Stimulated activated CD4-positive, alpha-beta T cell treated with anti-CD3 and anti-CD28 coated beads, Interleukin-1b, Interleukin-23, amount 100 ng/mL, for 1 hour (primary cell): ENCODE measurements at regions not wholly inside any gene's neighbourhood (a gene's known extent, or its start where the extent isn't known, plus 50 kb on each side); places are given as distances from the start of the nearest gene placed in this dataset.
"Not testable (repeated sequence)": the region's sequence is repeated elsewhere in the genome, so short reads cannot be mapped to it uniquely, and the experiment has no call there.

ENCODE experiments used
- DNase-seq, 2 donors: peaks; one replicate each; pipeline ENCODE4 v3.0.0-alpha.2; 2020; ENCODE audit warnings: low read depth in 2 of 2

DNA sequence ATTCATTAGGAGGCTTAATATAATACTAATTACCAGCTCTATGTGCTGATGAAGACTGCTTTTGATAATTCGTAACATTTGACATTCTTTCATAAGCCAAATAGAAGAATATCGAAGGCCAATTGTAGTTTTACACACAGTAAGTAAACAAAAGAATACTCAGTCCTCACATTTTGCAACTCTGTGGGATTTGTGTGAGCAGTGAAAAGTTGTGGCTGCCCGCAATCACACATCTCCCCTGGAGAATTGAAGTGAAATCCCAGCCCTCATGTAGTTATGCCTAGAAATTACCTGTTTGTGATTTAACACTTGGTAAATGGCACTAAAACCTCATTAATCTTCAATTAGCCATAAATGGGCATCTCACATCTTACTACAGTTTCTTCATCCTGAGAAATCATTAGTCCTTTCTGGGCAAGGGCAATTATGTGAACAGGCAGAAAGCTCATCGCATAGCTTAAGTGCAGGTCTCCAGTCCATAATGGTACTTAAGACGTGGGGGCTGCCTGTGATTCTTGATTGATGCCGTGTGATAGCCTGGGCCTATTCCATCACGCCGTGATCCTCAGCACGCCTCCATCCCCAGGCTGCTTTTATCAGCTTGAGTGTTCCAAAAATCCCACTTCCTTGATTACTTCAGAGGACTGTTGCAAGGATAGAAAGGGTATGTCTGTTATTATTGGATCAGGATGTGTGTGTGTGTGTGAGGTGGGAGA is 97.9 kb upstream of the METTL14 start:
- DNase-seq, result no peak

DNA sequence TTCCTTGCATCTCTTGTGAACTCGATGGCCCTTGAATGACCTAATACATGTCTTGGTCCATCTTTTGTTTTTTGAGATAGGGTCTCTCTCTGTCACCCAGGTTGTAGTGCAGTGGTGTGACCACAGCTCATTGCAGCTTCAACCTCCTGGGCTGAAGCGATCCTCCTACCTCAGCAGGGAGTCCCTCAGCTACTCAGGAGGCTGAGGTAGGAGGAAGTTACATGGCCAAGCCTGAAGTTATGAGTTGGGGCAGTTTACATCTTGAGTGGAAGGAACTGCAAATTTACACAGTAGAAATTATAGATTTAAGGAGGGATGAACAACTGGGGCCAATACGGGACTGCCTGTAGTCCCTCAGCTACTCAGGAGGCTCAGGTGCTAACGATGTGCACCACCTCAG is 97.2 kb upstream of the METTL14 start:
- no peak for DNase-seq

DNA sequence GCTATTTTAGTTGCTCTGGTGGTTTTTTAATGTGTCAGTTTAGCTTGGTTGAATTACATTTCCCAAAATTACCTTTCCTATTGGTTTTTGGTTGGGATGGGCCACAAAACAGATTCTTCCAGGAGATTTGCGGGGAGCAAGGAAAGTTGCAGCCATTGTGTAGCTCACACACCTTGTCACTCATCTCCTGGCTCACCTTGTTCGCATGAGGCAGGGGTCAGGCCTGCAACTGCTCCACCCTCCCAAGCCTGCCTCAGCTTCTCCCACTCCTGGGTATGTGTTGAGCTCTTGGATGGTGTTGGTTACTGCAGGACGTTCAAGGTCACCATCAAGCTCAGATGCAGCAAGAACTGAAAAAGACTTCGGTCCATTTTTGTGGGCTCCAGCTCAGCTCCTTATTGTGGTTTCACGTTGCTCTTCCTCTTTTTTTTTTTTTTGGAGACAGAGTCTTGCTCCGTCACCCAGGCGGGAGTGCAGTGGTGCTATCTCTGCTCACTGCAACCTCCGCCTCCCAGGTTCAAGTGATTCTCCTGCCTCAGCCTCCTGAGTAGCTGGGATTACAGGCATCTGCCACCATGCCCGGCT is 95.6 kb upstream of the METTL14 start:
- no peak for DNase-seq

DNA sequence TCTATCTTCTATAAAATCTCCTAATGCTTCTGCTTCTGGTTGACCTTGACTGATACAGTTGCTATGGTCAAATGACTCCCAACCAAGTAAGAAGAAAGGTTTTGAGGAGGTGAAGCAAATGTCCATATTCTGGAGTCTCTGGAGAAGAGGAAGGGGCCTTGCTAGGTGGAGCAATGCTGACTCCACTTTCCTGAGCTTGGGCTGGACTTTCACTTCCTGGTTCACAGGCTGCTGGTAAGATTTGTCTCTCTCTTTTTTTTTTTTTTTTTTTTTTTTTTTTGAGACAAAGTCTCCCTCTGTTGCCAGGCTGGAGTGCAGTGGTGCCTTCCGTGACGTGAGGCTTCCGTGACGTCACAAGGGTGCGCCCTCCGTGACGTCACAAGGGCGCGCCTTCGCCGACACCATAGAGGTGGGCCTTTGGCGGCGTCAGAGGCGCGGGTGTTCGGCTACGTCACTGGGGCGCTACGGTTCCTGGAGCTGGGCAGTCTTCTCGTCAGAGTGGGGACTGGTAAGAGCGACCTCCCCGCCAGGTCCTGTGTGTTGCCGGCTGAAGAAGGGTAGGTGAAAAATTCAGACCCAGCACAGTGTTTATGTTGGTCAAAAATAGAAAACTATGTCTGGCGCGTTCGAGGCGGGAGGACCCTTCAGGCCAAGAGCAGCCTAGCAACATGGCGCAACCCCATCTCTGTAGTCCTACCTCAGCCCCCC is 93.7 kb upstream of the METTL14 start:
- DNase-seq, result peak; percentile 86 to 95

DNA sequence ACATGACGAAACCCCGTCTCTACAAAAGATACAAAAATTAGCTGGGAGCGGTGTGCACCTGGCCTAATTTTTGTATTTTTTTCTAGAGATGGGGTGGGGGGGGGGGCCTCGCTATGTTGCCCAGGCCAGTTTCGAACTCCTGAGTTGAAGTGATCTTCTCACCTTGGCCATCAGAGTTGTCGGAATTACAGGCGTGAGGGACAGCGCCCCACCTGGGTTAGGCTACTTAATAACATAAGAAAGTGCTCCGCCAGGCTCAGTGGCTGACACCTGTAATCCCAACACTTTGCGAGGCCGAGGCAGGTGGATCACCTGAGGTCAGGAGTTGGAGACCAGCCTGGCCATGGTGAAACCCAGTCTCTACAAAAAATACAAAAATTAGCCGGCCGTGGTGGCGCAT is 92.9 kb upstream of the METTL14 start:
- DNase-seq, result not testable (repeated sequence)

DNA sequence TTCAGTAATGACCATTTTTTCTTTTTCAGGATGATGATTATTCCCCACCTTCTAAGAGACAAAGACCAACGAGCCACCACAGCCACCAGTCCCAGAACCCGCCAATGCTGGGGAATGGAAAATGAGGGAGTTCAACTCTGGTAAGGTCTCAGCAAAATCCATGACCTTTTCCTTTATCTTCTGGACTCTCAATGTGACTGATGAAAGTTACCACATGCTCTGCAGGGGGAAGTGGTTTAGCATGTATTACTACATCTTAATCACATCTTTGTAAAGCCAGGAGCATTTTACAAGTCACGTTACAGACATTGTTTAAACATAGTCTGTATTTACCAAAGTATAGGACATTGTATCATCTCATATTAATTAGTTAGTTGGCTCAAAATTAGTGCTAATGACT is 89.3 kb upstream of the METTL14 start:
- DNase-seq, result not testable (repeated sequence)

DNA sequence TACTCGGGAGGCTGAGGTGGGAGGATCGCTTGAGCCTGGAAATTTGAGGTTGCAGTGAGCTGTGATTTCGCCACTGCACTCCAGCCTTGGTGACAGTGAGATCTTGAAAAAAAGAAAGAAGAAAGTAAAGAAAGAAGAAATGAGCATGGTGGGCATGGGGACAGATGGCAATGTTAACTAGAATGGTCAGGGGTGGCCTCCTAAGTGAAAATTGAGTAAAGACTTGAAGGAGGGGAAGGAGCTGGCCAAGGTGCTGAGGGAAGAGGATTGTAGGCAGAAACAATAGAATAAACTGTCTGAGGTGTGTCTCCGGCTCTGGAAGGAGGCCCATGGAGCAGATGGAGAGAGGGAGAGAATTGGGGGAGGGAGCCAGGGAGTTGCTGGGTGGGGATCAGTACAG is 60.1 kb upstream of the METTL14 start:
- DNase-seq, result not testable (repeated sequence)

DNA sequence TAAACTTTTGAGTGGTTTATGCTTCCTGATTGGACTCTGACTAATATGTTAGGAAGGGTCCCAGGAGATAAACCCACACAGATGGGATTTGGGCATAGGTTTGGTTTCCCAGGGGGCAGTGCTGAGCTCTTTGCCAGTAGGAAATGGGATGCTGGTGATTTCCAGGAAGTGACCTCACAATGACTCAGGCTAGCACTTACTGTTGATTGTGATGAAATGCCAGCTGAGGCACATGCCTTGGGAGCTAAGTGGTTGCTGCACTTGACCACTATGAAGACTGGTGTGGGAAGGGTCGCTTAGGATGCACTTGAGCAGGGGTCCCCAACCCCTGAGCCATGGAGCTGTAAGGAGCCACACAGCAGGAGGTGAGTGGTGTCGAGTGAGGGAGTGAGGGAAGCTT is 55.5 kb upstream of the METTL14 start:
- DNase-seq, result not testable (repeated sequence)

DNA sequence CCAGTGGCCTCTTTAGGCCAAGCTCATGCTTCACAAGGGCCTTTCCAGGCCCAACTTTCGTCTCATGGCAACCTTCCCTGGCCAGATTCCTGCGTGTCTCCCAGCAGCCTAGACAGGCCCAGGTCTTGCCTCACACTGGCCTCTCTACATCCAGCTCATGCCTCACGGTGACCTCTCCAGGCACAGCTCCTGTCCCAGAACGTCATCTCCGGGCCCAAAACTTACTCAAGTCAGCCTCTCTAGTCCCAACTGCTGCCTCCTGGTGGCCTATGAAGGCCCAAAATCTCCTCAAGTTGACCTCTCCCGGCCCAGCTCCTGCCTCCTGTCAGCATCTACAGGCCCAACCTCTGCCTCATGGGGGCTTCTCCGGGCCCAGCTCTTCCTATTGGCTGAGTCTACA is 54.3 kb upstream of the METTL14 start:
- DNase-seq, result not testable (repeated sequence)

DNA sequence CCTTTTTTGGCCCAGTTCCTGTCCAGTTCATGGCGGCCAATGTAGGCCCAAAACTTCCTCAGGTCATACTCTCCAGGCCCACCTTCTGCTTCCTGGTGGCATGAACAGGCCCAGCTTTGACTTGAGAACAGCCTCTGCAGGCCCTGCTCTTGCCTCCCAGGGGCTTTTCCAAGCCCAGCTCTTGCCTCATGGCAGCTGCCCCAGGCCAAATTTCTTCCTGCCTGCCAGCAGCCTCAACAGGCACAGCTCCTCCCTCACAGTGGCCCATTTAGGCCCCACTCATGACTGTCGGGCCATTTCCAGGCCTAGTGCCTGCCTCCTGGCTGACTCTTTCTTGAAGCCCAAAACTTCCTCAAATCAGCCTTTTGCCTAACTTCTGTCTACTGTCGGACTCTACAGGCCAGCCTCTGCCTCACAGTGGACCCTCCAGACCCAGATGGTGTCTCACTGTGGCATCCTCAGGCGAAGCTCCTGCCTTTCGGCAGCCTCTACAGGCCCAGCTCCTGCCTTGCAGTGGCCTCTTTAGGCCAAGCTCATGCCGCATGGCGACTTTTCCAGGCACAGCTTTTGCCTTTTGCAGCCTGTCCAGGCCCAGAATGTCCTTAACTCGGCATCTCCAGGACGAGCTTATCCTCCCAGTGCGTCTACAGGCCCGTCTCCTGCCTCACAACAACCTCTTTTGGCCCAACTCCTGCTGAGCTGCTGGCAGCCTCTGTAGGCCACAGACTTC is 53.7 kb upstream of the METTL14 start:
- DNase-seq, result not testable (repeated sequence)

DNA sequence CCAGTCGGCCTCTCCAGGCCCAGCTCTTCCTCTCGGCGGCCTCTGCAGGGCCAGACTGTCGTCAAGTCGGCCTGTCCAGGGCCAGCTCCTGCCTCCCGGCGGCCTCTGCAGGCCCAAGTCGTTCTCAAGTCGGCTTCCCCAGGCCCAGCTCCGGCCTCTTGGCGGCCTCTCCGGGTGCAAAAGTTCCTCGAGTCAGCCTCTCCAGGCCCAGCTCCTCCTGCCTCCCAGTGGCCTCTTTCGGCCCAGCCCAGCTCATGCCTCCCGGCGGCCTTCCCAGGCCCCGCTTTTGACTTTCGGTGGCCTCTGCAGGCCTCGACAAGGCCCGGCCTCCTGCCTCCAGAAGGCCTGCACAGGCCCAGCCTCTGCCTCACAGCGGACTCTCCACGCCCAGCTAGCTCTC is 51.7 kb upstream of the METTL14 start:
- not testable (repeated sequence) for DNase-seq

DNA sequence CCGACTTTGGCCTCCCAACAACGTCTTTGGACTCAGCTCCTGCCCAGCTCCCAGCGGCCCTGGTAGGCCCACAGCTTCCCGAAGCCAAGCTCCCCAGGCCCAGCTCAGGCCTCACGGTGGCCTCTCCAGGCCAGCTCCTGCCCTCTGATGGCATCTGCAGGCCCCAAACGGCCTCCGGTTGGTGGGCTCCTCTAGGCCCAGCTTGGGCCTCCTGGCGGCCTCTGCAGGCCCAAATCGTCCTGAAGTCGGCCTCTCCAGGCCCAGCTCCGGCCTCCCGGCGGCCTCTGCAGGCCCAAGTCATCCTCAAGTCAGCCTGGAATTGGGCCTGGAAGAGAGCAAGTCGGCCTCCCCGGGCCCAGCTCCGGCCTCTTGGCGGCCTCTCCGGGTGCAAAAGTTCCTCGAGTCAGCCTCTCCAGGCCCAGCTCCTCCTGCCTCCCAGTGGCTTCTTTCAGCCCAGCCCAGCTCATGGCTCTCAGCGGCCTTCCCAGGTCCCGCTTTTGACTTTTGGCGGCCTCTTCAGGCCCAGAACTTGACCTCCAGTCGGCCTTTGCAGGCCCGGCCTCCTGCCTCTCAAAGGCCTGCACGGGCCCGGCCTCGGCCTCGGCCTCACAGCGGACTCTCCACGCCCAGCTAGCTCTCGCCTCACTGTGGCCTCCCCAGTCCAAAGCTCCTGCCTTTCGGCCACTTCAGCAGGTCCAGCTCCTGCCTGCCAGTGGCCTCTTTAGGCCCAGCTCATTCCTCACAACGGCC is 50.9 kb upstream of the METTL14 start:
- DNase-seq, result not testable (repeated sequence)
